Muscle of arm (tissue), 1 donor: ENCODE measurements at regions not wholly inside any gene's neighbourhood (a gene's known extent, or its start where the extent isn't known, plus 50 kb on each side); places are given as distances from the start of the nearest gene placed in this dataset.
"Not testable (repeated sequence)": the region's sequence is repeated elsewhere in the genome, so short reads cannot be mapped to it uniquely, and the experiment has no call there.

Source experiments
- DNase-seq: peaks from one replicate; pipeline ENCODE4 v3.0.0-alpha.2; 2013

GRCh38 chrX:145393702-145394235, 146.5 kb downstream of the SPANXN1 start:
- no peak for DNase-seq

GRCh38 chrX:145394344-145394743, 147.0 kb downstream of the SPANXN1 start:
- DNase-seq: no peak

- DNase-seq: no peak
Observed at GRCh38 chrX:145396612-145397011, 149.3 kb downstream of the SPANXN1 start.

GRCh38 chrX:145405012-145405411, 157.7 kb downstream of the SPANXN1 start:
- peak; percentile 23 for DNase-seq

GRCh38 chrX:145410622-145411021, 163.3 kb downstream of the SPANXN1 start:
- no peak for DNase-seq

- not testable (repeated sequence) for DNase-seq
Observed at GRCh38 chrX:145436211-145436610, 188.9 kb downstream of the SPANXN1 start.

DNA sequence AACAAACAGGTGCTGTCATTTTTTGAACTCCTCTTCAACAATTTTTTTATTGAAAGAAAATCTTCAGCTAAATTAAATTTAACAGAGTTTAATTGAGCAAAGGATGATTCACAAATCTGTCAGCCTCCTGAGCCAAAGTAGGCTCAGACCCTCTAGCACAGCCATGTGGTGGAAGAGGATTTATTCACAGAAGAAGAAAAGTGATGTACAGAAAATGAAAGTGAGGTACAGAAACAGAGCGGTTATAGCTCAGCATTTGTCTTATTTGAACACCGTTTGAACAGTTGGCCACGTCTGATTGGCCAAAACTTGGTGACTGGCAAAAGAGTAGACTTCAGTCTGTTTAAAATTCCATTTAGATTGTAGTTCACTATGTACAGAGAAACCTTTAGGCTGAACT, 217.3 kb downstream of the SPANXN1 start:
- DNase-seq: no peak

DNA sequence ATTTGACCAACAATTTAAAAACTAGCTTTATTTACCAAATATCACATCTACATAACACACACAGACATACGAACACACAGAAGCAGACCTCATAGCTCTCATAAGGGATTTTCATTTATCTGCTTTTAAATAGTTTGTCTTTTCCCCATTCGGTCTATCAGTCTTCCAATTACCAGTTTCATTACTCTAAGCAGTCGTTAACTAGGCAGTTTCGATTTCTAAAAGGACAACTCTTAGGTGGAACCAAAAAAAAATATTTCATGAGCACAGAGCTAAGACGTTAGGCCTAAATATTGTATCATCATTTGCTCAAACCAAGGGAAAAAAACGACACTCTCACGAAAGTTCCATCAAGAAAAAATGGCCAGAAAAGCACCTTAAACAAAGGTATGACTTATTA, 228.4 kb downstream of the SPANXN1 start:
- DNase-seq: no peak

GRCh38 chrX:145484740-145485139, 237.4 kb downstream of the SPANXN1 start:
- no peak for DNase-seq

DNA sequence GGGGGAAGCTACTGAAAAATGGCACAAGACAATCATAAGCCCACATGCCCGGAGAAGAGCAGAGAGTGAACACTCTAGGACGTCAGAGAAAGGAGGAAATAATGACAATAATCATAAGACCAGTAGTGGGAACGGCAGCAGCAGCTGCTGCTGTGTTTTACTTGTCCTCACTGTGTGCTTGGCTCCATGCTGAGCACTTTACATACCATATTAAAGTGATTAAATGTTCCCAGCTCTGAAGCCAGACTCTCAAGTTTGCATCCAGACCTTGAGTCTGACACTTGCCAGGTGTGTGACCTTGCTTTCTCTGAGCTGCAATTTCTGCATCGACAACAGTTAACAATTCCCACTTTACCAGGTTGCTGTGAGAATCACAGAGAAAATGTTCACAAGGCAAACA, 255.4 kb downstream of the SPANXN1 start:
- no peak for DNase-seq

DNA sequence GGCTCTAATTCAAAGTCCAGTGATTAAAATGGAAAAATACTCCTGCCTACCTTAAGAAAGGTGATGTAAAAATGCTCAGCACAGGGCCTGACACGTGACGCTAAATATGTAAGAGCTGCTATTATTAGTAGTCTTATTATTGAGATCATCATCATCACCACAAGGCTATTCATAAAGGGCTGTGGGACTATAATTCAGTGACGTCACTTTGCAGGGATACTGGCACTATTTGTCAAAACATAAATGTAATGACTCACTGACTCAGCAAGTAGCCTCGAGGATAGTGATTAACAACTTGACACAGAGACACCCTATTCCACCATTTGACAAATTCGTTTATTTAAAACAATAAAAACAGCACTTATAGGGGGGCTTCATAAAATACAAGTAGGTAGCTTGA, 258.9 kb downstream of the SPANXN1 start:
- no peak for DNase-seq

DNA sequence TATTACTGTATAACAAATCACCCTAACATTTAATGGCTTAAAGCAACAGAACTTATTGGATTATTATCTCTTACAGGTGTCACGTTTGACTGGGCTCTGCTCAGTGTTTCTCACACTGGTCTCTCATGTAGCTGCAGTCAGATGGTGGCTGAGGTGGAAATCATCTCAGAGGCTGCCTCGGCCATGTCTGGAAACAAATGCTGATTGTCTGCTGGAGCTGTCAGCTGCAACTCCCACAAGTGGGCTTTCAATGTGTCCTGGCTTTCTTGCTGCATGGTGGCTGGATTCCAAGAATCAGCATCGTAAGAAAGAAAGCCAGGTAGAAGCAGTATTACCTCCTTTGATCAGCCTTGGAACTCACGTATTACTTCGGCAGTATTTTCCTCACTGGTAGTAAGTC, 277.6 kb downstream of the SPANXN1 start:
- DNase-seq: no peak

- no peak for DNase-seq
Observed at GRCh38 chrX:145532176-145532780, 285.0 kb downstream of the SPANXN1 start.

- no peak for DNase-seq
Observed at GRCh38 chrX:145533534-145533933, 284.1 kb upstream of the SLITRK2 start.

- DNase-seq: no peak
Observed at GRCh38 chrX:145549496-145549895, 268.1 kb upstream of the SLITRK2 start.

GRCh38 chrX:145552643-145553042, 265.0 kb upstream of the SLITRK2 start:
- no peak for DNase-seq

GRCh38 chrX:145553702-145554101, 263.9 kb upstream of the SLITRK2 start:
- no peak for DNase-seq

GRCh38 chrX:145563159-145563558, 254.5 kb upstream of the SLITRK2 start:
- DNase-seq: no peak

- no peak for DNase-seq
Observed at GRCh38 chrX:145609951-145610511, 207.6 kb upstream of the SLITRK2 start.

- no peak for DNase-seq
Observed at GRCh38 chrX:145613894-145614293, 203.7 kb upstream of the SLITRK2 start.

- no peak for DNase-seq
Observed at GRCh38 chrX:145620666-145621065, 197.0 kb upstream of the SLITRK2 start.

GRCh38 chrX:145623453-145623852, 194.2 kb upstream of the SLITRK2 start:
- DNase-seq: no peak

DNA sequence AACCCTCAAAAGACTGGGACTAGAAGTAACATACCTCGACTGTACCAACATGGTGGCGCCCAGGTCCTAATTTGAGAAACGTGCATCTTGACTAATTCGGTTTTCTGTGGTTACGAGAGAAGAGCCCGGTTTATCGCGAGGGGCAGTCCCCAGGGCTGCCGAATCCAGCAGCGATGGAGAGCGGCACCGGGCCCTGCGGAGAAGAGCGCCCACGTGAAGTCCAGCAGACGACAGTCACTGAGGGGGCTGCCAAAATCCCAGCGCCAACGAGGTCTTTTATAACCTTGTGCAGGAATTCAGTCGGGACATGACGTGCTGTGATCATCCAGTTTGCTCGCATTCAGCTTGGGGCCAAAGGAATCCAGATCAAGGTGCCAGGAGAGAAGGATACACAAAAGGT, 187.5 kb upstream of the SLITRK2 start:
- DNase-seq: no peak
